Neural cell (in vitro differentiated cells): ENCODE measurements at regions not wholly inside any gene's neighbourhood (a gene's known extent, or its start where the extent isn't known, plus 50 kb on each side); places are given as distances from the start of the nearest gene placed in this dataset.

Source experiments
- CTCF ChIP-seq: fragments of 450-650 bp; IDR thresholded peaks from 2 replicates; pipeline ENCODE4 v1.5.1; 2014; ENCODE audit warnings: antibody characterized with exemption, mild to moderate bottlenecking, moderate library complexity; ENCODE audit not compliant: poor library complexity, severe bottlenecking
- EZH2 ChIP-seq: fragments of 200-600, 300-800 bp; shearing (Covaris generic), sonication (generic); IDR thresholded peaks from 2 replicates; pipeline ENCODE4 v1.6.1; 2014; ENCODE audit warnings: antibody characterized with exemption, low read length, borderline replicate concordance, mild to moderate bottlenecking; ENCODE audit not compliant: insufficient read depth, poor library complexity, severe bottlenecking
- POLR2AphosphoS5 ChIP-seq: IDR thresholded peaks from 2 replicates; pipeline ENCODE4 v1.6.1; 2012
- RAD21 ChIP-seq: fragments of 450-650 bp; conservative IDR thresholded peaks from 2 replicates; pipeline ENCODE4 v1.6.1; 2014; ENCODE audit warnings: antibody characterized with exemption, mild to moderate bottlenecking, moderate library complexity

DNA sequence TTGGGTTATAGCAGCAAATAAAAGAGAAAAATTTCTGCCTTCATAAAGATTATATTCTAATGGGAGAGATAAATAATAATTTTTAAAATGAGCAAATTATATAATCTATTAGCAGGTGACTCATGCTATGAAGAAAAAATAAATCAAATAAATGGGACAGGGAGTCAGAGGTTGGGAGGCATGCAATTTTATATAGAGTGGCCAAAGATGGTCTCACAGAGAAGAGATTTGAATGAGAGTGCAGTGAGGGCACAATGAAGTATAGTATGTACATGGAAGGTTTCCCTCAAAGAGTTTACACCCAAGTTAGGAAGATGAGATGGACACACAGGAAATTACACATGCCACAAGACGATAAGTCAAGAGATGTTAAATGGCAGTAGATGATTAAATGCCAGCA, 369.4 kb downstream of the TXNL1 start:
- TF ChIP-seq POLR2AphosphoS5 (no peak), CTCF (no peak), RAD21 (no peak), EZH2 (no peak)
